ENCODE measurements at regions not wholly inside any gene's neighbourhood (a gene's known extent, or its start where the extent isn't known, plus 50 kb on each side); places are given as distances from the start of the nearest gene placed in this dataset.

DNA sequence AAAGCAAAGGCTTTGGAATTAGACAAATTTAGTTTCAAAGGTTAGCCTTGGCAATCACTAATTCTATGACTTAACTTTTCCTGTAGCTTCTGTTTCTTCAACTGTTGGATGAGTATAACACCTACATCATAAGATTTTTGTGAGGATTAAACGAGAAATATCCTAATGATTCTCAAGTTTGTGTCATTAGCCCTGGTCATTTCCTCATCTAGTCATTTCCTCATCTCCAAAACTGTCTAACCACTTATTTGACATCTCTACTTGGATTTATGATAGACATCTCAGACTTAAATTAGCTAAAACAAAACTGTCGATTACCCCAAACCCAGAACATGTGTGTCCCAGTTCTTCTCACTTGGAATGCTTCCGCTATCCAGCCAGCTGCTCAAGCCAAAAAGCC, 80.2 kb upstream of the CHODL start:
- TF ChIP-seq, protein P1, sequence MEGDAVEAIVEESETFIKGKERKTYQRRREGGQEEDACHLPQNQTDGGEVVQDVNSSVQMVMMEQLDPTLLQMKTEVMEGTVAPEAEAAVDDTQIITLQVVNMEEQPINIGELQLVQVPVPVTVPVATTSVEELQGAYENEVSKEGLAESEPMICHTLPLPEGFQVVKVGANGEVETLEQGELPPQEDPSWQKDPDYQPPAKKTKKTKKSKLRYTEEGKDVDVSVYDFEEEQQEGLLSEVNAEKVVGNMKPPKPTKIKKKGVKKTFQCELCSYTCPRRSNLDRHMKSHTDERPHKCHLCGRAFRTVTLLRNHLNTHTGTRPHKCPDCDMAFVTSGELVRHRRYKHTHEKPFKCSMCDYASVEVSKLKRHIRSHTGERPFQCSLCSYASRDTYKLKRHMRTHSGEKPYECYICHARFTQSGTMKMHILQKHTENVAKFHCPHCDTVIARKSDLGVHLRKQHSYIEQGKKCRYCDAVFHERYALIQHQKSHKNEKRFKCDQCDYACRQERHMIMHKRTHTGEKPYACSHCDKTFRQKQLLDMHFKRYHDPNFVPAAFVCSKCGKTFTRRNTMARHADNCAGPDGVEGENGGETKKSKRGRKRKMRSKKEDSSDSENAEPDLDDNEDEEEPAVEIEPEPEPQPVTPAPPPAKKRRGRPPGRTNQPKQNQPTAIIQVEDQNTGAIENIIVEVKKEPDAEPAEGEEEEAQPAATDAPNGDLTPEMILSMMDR (IDR thresholded peaks at IDR 0.05; ENCODE audit: low read depth, low read length, missing control alignments): no peak
- no peak overlapping the region for H3K4me3 ChIP-seq (replicated peaks; ENCODE audit: low read depth, low read length)
- no peak for DNase-seq (ENCODE audit: extremely low read depth, low read depth)

GRCh38 chr21:18163956-18164355, 80.7 kb upstream of the CHODL start:
- no peak overlapping the region for H3K4me3 ChIP-seq (replicated peaks; ENCODE audit: low read depth, low read length)
- TF ChIP-seq, protein P1 (IDR thresholded peaks at IDR 0.05; ENCODE audit: low read depth, low read length, missing control alignments): no peak
- no peak for DNase-seq (ENCODE audit: extremely low read depth, low read depth)

- H3K4me3 ChIP-seq (replicated peaks; ENCODE audit: low read depth, low read length): no peak overlapping the region
- no peak for DNase-seq (ENCODE audit: extremely low read depth, low read depth)
- TF ChIP-seq, protein P1 (IDR thresholded peaks at IDR 0.05; ENCODE audit: low read depth, low read length, missing control alignments): no peak
These were observed 82.8 kb upstream of the CHODL start for GRCh38 chr21:18161841-18162240.

DNA sequence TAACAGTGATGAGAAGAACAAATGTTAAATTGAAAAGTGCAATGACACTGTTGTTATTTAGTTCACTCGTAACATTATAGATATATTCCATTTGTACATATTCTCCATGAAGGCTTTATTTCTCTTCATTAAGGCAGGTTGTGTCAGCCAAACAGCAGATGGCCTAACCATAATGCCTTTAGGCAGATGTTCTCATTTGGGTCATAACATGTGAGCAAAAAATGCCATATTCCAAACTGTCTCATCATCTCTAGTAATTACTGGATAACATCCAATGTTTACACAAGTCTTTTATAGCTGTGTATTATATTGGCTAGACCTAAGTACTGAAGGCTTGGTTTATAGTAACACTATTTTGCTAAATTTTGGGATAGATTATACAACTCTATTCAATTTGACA, 87.2 kb upstream of the CHODL start:
- TF ChIP-seq, protein P1 (IDR thresholded peaks at IDR 0.05; ENCODE audit: low read depth, low read length, missing control alignments): no peak
- no peak for DNase-seq (ENCODE audit: extremely low read depth, low read depth)
- H3K4me3 ChIP-seq (replicated peaks; ENCODE audit: low read depth, low read length): no peak overlapping the region

DNA sequence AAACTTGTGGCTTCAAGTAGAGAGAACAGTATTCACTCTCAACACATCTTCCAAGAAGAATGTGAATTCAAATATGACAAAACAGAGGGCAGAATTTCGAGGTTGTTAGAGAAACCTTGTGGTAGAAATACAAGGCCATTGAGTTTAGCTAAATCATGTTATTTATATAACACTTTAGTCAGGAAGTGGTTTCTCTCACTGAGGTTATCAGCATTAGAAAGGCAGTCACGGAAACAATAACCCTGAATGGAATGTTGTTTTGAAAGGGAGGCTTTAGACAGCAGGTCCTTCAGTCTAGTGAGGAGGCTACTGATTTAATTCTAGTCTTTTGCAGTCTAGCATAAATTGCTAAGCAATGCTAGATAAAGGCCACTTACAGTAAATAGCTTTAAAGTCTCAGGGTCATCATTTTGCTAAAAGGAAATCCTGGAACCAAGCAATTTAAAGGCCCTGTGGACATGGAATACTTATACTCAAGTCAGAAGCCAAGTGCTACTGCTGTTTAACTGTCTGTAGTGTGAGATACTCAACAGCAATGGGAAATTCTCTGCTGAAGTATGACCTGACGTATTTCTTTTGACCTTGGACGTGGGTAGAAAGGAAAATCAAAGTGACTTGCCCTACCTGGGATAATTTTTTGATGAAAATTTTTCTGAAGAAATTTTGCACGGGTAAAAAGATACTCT, 89.0 kb upstream of the CHODL start:
- no peak for DNase-seq (ENCODE audit: extremely low read depth, low read depth)
- TF ChIP-seq, protein P1 (IDR thresholded peaks at IDR 0.05; ENCODE audit: low read depth, low read length, missing control alignments): no peak
- H3K4me3 ChIP-seq (replicated peaks; ENCODE audit: low read depth, low read length): no peak overlapping the region

DNA sequence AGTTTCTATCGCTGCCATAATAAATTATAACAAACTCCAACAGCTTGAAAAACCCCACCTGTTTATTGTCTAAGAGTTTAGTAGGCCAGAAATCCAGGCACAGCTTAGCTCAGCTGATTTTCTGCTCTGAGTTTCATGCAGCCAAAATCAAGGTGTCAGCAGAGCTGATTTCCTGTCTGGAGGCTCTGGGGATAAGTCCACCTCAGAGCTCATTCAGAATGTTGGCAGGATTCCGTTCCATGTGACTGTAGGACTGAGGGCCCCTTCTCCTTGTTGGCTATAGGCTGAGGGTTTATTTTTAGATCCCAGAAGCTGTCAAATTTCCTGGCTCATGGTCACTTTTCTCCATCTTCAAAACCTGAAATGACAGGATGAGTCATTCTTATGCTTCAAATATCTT, 91.6 kb upstream of the CHODL start:
- TF ChIP-seq, protein P1 (IDR thresholded peaks at IDR 0.05; ENCODE audit: low read depth, low read length, missing control alignments): no peak
- DNase-seq (ENCODE audit: extremely low read depth, low read depth): no peak

GRCh38 chr21:18152371-18152770, 92.3 kb upstream of the CHODL start:
- TF ChIP-seq, protein P1 (IDR thresholded peaks at IDR 0.05; ENCODE audit: low read depth, low read length, missing control alignments): no peak
- DNase-seq (ENCODE audit: extremely low read depth, low read depth): no peak
- no peak overlapping the region for H3K4me3 ChIP-seq (replicated peaks; ENCODE audit: low read depth, low read length)

More for the DNA sequence above, 91.6 kb upstream of the CHODL start:
- no peak overlapping the region for H3K4me3 ChIP-seq (replicated peaks; ENCODE audit: low read depth, low read length)

All from HFF-Myc (cell line).